Esophagus muscularis mucosa (tissue), 3 donors: ENCODE measurements at regions not wholly inside any gene's neighbourhood (a gene's known extent, or its start where the extent isn't known, plus 50 kb on each side); places are given as distances from the start of the nearest gene placed in this dataset.

ENCODE experiments used
- EP300 ChIP-seq: sonication (generic); formaldehyde crosslinking; IDR thresholded peaks from one replicate; pipeline ENCODE4 v1.6.1; 2017; ENCODE audit warnings: antibody characterized with exemption
- TF ChIP-seq, protein P1 (sequence below), 3 experiments: fragments of 200-600 bp in 2 of 3; fragments of 450-650 bp in 1 of 3; sonication (generic) in 2 of 3; IDR thresholded peaks; one replicate each; pipeline ENCODE4 v1.5.1; 2017 to 2019; ENCODE audit warnings: antibody characterized with exemption in 3 of 3, mild to moderate bottlenecking in 2 of 3, moderate library complexity in 1 of 3

DNA sequence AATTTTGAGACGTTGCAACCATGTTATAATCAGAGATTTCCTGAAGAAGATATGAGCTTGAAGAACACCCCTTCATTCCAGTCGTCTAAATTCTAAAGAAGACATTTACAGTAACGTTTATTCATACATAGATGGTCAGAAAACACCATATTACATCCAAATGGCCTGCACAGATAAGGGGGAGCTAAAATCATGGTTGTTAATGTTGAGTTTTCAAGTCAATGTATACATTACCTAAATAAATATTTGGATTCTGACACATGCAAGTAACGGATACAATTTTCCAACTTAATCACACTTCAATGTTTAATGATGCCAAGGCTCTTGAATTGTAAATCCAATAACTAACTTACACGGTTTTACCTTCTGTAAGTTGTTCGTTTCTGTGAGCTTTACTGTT, 318.4 kb downstream of the SLC6A15 start:
- TF ChIP-seq, protein P1, sequence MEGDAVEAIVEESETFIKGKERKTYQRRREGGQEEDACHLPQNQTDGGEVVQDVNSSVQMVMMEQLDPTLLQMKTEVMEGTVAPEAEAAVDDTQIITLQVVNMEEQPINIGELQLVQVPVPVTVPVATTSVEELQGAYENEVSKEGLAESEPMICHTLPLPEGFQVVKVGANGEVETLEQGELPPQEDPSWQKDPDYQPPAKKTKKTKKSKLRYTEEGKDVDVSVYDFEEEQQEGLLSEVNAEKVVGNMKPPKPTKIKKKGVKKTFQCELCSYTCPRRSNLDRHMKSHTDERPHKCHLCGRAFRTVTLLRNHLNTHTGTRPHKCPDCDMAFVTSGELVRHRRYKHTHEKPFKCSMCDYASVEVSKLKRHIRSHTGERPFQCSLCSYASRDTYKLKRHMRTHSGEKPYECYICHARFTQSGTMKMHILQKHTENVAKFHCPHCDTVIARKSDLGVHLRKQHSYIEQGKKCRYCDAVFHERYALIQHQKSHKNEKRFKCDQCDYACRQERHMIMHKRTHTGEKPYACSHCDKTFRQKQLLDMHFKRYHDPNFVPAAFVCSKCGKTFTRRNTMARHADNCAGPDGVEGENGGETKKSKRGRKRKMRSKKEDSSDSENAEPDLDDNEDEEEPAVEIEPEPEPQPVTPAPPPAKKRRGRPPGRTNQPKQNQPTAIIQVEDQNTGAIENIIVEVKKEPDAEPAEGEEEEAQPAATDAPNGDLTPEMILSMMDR (IDR thresholded peaks at IDR 0.05): no peak
- TF ChIP-seq EP300: no peak
